HL-60 (cell line): ENCODE measurements at regions not wholly inside any gene's neighbourhood (a gene's known extent, or its start where the extent isn't known, plus 50 kb on each side); places are given as distances from the start of the nearest gene placed in this dataset.

Source experiments
- DNase-seq, 2 experiments: peaks; one replicate each; pipeline ENCODE4 v3.0.0-alpha.2; 2010 to 2020; ENCODE audit warnings: low read depth in 1 of 2, low spot score in 1 of 2
- H3K27ac ChIP-seq: fragments of 250-450 bp; sonication (Bioruptor Pico); replicated peaks from 2 replicates; pipeline ENCODE4 v1.5.1; 2020; ENCODE audit warnings: mild to moderate bottlenecking, moderate library complexity
- H3K27me3 ChIP-seq: fragments of 250-450 bp; sonication (Bioruptor Pico); 2 replicates; pipeline ENCODE4 v1.5.1; 2021; ENCODE audit warnings: mild to moderate bottlenecking, moderate library complexity; ENCODE audit not compliant: insufficient read depth, poor library complexity, severe bottlenecking
- H3K4me3 ChIP-seq: replicated peaks from 2 replicates; pipeline ENCODE4 v1.5.1; 2011; ENCODE audit warnings: mild to moderate bottlenecking, control low read depth, low read length; ENCODE audit not compliant: insufficient read depth
- CTCF ChIP-seq: IDR thresholded peaks from one replicate; pipeline ENCODE4 v1.5.1; 2011; ENCODE audit warnings: low read length, control low read depth, inconsistent platforms; ENCODE audit not compliant: insufficient read depth
- GABPA ChIP-seq: IDR thresholded peaks from 2 replicates; pipeline ENCODE4 v1.6.1; 2012; ENCODE audit warnings: low read depth
- POLR2AphosphoS5 ChIP-seq: IDR thresholded peaks from 2 replicates; pipeline ENCODE4 v1.6.1; 2012; ENCODE audit warnings: low read depth
- SPI1 ChIP-seq: IDR thresholded peaks from 2 replicates; pipeline ENCODE4 v1.6.1; 2012; ENCODE audit warnings: low read depth, mild to moderate bottlenecking, borderline replicate concordance
- TF ChIP-seq, protein P1 (sequence below): IDR thresholded peaks from 2 replicates; pipeline ENCODE4 v1.6.1; 2012; ENCODE audit warnings: low read depth; ENCODE audit not compliant: insufficient replicate concordance

GRCh38 chr2:176766005-176766404 is 446.6 kb upstream of the HNRNPA3 start:
- Histone ChIP-seq H3K4me3 (no peak overlapping the region), H3K27me3 (peaks cover 3% of the 10 kb centered on the region), H3K27ac (no peak overlapping the region)
- DNase-seq = no peak
- TF ChIP-seq, protein P1, sequence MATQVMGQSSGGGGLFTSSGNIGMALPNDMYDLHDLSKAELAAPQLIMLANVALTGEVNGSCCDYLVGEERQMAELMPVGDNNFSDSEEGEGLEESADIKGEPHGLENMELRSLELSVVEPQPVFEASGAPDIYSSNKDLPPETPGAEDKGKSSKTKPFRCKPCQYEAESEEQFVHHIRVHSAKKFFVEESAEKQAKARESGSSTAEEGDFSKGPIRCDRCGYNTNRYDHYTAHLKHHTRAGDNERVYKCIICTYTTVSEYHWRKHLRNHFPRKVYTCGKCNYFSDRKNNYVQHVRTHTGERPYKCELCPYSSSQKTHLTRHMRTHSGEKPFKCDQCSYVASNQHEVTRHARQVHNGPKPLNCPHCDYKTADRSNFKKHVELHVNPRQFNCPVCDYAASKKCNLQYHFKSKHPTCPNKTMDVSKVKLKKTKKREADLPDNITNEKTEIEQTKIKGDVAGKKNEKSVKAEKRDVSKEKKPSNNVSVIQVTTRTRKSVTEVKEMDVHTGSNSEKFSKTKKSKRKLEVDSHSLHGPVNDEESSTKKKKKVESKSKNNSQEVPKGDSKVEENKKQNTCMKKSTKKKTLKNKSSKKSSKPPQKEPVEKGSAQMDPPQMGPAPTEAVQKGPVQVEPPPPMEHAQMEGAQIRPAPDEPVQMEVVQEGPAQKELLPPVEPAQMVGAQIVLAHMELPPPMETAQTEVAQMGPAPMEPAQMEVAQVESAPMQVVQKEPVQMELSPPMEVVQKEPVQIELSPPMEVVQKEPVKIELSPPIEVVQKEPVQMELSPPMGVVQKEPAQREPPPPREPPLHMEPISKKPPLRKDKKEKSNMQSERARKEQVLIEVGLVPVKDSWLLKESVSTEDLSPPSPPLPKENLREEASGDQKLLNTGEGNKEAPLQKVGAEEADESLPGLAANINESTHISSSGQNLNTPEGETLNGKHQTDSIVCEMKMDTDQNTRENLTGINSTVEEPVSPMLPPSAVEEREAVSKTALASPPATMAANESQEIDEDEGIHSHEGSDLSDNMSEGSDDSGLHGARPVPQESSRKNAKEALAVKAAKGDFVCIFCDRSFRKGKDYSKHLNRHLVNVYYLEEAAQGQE = no peak
- TF ChIP-seq GABPA (no peak), POLR2AphosphoS5 (no peak), SPI1 (no peak), CTCF (no peak)

DNA sequence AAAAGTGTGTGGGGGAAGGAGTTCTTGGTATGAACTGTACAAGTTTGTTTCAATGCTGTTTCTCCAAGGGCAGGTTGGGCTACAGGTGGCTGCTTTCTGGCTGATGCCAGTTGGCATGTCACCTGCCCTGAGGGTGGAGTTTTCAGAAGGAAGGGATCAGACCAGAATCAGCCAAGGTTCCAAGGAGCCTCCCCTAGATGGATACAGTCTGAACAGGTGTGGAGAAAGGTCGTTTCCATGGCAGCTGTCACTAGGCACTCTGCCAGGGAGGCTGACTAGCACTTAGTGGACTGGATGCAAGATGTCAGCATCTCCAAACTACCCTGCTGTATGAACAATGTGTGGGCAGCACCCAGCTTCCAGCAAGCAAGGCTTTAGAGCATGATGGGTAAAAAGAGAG is 444.4 kb upstream of the HNRNPA3 start:
- no peak for TF ChIP-seq POLR2AphosphoS5
- TF ChIP-seq, protein P1 = no peak
- no peak for TF ChIP-seq SPI1
- no peak for TF ChIP-seq GABPA
- TF ChIP-seq CTCF = no peak
- peaks cover 3% of the 10 kb centered on the region for H3K27me3 ChIP-seq
- no peak for DNase-seq
- H3K4me3 ChIP-seq = no peak overlapping the region
- H3K27ac ChIP-seq = no peak overlapping the region

- TF ChIP-seq GABPA (no peak), POLR2AphosphoS5 (no peak), SPI1 (no peak), CTCF (no peak)
- TF ChIP-seq, protein P1 = no peak
- H3K27ac ChIP-seq = no peak overlapping the region
- DNase-seq = no peak
- no peak overlapping the region for H3K4me3 ChIP-seq
- H3K27me3 ChIP-seq = peaks cover 3% of the 10 kb centered on the region
Measured at GRCh38 chr2:176769021-176769420, 443.6 kb upstream of the HNRNPA3 start.
